NT2/D1 (cell line): ENCODE measurements at regions not wholly inside any gene's neighbourhood (a gene's known extent, or its start where the extent isn't known, plus 50 kb on each side); places are given as distances from the start of the nearest gene placed in this dataset.

ENCODE experiments used
- YY1 ChIP-seq: IDR thresholded peaks from 2 replicates; pipeline ENCODE4 v1.6.1; 2011; ENCODE audit not compliant: insufficient read length, insufficient read depth
- ZNF274 ChIP-seq: IDR thresholded peaks from 2 replicates; pipeline ENCODE4 v1.6.1; 2011; ENCODE audit warnings: mild to moderate bottlenecking, low read depth, low read length

GRCh38 chr12:128047266-128048060 lies 219.5 kb upstream of the TMEM132C start:
- TF ChIP-seq YY1 (no peak), ZNF274 (no peak)
